ENCODE measurements at regions not wholly inside any gene's neighbourhood (a gene's known extent, or its start where the extent isn't known, plus 50 kb on each side); places are given as distances from the start of the nearest gene placed in this dataset.

DNA sequence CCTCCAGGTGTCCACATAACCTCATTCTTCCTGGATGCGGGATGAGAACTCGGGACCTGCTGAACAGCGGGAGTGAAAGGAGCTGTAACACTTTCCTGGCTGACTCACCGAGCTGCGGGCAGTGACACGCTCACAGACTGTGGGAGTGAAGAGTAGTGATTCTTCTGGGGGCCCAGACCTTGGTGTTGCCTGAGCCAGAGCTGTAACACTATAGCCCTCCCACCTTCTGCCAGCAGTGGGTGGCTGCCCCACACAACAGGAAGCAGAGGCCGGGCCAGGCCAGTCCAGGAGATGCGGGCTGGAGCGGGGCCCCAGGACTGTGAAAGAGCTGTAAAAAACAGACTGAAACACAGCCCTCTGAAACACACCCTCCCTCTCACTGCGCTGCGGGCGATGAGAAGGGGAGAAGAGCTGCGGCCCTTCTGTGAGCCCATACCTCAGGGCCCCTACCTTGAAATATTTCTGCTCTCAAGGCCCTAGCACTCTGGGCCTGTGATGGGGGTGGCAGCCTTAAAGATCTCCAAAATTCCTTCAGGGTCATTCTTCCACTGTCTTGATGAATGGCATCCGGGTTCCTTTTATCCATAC lies 464.0 kb upstream of the CCDC54 start (continued):
- TF ChIP-seq, protein P1, sequence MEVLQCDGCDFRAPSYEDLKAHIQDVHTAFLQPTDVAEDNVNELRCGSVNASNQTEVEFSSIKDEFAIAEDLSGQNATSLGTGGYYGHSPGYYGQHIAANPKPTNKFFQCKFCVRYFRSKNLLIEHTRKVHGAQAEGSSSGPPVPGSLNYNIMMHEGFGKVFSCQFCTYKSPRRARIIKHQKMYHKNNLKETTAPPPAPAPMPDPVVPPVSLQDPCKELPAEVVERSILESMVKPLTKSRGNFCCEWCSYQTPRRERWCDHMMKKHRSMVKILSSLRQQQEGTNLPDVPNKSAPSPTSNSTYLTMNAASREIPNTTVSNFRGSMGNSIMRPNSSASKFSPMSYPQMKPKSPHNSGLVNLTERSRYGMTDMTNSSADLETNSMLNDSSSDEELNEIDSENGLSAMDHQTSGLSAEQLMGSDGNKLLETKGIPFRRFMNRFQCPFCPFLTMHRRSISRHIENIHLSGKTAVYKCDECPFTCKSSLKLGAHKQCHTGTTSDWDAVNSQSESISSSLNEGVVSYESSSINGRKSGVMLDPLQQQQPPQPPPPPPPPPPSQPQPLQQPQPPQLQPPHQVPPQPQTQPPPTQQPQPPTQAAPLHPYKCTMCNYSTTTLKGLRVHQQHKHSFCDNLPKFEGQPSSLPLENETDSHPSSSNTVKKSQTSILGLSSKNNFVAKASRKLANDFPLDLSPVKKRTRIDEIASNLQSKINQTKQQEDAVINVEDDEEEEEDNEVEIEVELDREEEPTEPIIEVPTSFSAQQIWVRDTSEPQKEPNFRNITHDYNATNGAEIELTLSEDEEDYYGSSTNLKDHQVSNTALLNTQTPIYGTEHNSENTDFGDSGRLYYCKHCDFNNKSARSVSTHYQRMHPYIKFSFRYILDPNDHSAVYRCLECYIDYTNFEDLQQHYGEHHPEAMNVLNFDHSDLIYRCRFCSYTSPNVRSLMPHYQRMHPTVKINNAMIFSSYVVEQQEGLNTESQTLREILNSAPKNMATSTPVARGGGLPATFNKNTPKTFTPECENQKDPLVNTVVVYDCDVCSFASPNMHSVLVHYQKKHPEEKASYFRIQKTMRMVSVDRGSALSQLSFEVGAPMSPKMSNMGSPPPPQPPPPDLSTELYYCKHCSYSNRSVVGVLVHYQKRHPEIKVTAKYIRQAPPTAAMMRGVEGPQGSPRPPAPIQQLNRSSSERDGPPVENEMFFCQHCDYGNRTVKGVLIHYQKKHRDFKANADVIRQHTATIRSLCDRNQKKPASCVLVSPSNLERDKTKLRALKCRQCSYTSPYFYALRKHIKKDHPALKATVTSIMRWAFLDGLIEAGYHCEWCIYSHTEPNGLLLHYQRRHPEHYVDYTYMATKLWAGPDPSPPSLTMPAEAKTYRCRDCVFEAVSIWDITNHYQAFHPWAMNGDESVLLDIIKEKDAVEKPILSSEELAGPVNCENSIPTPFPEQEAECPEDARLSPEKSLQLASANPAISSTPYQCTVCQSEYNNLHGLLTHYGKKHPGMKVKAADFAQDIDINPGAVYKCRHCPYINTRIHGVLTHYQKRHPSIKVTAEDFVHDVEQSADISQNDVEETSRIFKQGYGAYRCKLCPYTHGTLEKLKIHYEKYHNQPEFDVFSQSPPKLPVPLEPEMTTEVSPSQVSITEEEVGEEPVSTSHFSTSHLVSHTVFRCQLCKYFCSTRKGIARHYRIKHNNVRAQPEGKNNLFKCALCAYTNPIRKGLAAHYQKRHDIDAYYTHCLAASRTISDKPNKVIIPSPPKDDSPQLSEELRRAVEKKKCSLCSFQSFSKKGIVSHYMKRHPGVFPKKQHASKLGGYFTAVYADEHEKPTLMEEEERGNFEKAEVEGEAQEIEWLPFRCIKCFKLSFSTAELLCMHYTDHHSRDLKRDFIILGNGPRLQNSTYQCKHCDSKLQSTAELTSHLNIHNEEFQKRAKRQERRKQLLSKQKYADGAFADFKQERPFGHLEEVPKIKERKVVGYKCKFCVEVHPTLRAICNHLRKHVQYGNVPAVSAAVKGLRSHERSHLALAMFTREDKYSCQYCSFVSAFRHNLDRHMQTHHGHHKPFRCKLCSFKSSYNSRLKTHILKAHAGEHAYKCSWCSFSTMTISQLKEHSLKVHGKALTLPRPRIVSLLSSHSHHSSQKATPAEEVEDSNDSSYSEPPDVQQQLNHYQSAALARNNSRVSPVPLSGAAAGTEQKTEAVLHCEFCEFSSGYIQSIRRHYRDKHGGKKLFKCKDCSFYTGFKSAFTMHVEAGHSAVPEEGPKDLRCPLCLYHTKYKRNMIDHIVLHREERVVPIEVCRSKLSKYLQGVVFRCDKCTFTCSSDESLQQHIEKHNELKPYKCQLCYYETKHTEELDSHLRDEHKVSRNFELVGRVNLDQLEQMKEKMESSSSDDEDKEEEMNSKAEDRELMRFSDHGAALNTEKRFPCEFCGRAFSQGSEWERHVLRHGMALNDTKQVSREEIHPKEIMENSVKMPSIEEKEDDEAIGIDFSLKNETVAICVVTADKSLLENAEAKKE (CRISPR knock-in tag; IDR thresholded peaks at IDR 0.05) = peak; percentile 86
- no peak for TF ChIP-seq ZNF331 (CRISPR knock-in tag; IDR thresholded peaks at IDR 0.05; ENCODE audit: low read depth)
- no peak for TF ChIP-seq JUNB (IDR thresholded peaks at IDR 0.05; ENCODE audit: unreplicated experiment)
- TF ChIP-seq, protein P2, sequence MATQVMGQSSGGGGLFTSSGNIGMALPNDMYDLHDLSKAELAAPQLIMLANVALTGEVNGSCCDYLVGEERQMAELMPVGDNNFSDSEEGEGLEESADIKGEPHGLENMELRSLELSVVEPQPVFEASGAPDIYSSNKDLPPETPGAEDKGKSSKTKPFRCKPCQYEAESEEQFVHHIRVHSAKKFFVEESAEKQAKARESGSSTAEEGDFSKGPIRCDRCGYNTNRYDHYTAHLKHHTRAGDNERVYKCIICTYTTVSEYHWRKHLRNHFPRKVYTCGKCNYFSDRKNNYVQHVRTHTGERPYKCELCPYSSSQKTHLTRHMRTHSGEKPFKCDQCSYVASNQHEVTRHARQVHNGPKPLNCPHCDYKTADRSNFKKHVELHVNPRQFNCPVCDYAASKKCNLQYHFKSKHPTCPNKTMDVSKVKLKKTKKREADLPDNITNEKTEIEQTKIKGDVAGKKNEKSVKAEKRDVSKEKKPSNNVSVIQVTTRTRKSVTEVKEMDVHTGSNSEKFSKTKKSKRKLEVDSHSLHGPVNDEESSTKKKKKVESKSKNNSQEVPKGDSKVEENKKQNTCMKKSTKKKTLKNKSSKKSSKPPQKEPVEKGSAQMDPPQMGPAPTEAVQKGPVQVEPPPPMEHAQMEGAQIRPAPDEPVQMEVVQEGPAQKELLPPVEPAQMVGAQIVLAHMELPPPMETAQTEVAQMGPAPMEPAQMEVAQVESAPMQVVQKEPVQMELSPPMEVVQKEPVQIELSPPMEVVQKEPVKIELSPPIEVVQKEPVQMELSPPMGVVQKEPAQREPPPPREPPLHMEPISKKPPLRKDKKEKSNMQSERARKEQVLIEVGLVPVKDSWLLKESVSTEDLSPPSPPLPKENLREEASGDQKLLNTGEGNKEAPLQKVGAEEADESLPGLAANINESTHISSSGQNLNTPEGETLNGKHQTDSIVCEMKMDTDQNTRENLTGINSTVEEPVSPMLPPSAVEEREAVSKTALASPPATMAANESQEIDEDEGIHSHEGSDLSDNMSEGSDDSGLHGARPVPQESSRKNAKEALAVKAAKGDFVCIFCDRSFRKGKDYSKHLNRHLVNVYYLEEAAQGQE (IDR thresholded peaks at IDR 0.05; ENCODE audit: unreplicated experiment) = no peak
- TF ChIP-seq, protein P3, sequence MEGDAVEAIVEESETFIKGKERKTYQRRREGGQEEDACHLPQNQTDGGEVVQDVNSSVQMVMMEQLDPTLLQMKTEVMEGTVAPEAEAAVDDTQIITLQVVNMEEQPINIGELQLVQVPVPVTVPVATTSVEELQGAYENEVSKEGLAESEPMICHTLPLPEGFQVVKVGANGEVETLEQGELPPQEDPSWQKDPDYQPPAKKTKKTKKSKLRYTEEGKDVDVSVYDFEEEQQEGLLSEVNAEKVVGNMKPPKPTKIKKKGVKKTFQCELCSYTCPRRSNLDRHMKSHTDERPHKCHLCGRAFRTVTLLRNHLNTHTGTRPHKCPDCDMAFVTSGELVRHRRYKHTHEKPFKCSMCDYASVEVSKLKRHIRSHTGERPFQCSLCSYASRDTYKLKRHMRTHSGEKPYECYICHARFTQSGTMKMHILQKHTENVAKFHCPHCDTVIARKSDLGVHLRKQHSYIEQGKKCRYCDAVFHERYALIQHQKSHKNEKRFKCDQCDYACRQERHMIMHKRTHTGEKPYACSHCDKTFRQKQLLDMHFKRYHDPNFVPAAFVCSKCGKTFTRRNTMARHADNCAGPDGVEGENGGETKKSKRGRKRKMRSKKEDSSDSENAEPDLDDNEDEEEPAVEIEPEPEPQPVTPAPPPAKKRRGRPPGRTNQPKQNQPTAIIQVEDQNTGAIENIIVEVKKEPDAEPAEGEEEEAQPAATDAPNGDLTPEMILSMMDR (conservative IDR thresholded peaks at IDR 0.05; ENCODE audit: low read depth in 2 of 2) = no peak
- no peak for TF ChIP-seq EZH2 (IDR thresholded peaks at IDR 0.05; ENCODE audit: low read depth, unreplicated experiment)

All from GM23338 (cell line).